AG20443 (cell line): ENCODE measurements at regions not wholly inside any gene's neighbourhood (a gene's known extent, or its start where the extent isn't known, plus 50 kb on each side); places are given as distances from the start of the nearest gene placed in this dataset.

ENCODE experiments used
- DNase-seq: peaks from one replicate; pipeline ENCODE4 v3.0.0; 2012; ENCODE audit warnings: low spot score, mixed read lengths

- no peak for DNase-seq
Measured at GRCh38 chr18:42137693-42138375, 182.8 kb downstream of the PIK3C3 start.

GRCh38 chr18:42141439-42141838 is 186.4 kb downstream of the PIK3C3 start:
- DNase-seq = no peak

- DNase-seq = no peak
Measured at GRCh38 chr18:42155024-42155423, 200.0 kb downstream of the PIK3C3 start.

- DNase-seq = no peak
Measured at GRCh38 chr18:42156281-42156680, 201.2 kb downstream of the PIK3C3 start.

- no peak for DNase-seq
Measured at GRCh38 chr18:42157420-42157819, 202.4 kb downstream of the PIK3C3 start.

GRCh38 chr18:42157878-42158277 is 202.8 kb downstream of the PIK3C3 start:
- no peak for DNase-seq

- no peak for DNase-seq
Measured at GRCh38 chr18:42159146-42159545, 204.1 kb downstream of the PIK3C3 start.

- no peak for DNase-seq
Measured at GRCh38 chr18:42163321-42163720, 208.3 kb downstream of the PIK3C3 start.

- no peak for DNase-seq
Measured at GRCh38 chr18:42164556-42164955, 209.5 kb downstream of the PIK3C3 start.

- DNase-seq = no peak
Measured at GRCh38 chr18:42165922-42166513, 211.0 kb downstream of the PIK3C3 start.

GRCh38 chr18:42168487-42168886 is 213.5 kb downstream of the PIK3C3 start:
- DNase-seq = no peak

GRCh38 chr18:42168907-42169306 is 213.9 kb downstream of the PIK3C3 start:
- DNase-seq = no peak

- DNase-seq = peak; percentile 18
Measured at GRCh38 chr18:42174909-42175308, 219.9 kb downstream of the PIK3C3 start.

GRCh38 chr18:42176599-42176998 is 221.6 kb downstream of the PIK3C3 start:
- DNase-seq = no peak

- DNase-seq = no peak
Measured at GRCh38 chr18:42177390-42177789, 222.4 kb downstream of the PIK3C3 start.

GRCh38 chr18:42178376-42179080 is 223.5 kb downstream of the PIK3C3 start:
- DNase-seq = no peak

GRCh38 chr18:42179542-42180121 is 224.6 kb downstream of the PIK3C3 start:
- no peak for DNase-seq

GRCh38 chr18:42181474-42181873 is 226.4 kb downstream of the PIK3C3 start:
- no peak for DNase-seq

GRCh38 chr18:42182728-42183700 is 228.0 kb downstream of the PIK3C3 start:
- peak; percentile 17 for DNase-seq

- peak; percentile 86 for DNase-seq
Measured at GRCh38 chr18:42183746-42184145, 228.7 kb downstream of the PIK3C3 start.

- DNase-seq = no peak
Measured at GRCh38 chr18:42184685-42185477, 229.8 kb downstream of the PIK3C3 start.
